WTC11 (cell line): ENCODE measurements at regions not wholly inside any gene's neighbourhood (a gene's known extent, or its start where the extent isn't known, plus 50 kb on each side); places are given as distances from the start of the nearest gene placed in this dataset.

Experiments used
- ATAC-seq: fragments of 200-7000 bp; cut with Tn5 transposase; 2 replicates; pipeline ENCODE4 v1.10.0; 2021; ENCODE audit warnings: mild to moderate bottlenecking, moderate library complexity
- CTCF ChIA-PET: fragments of 300-600 bp; sonication (Branson Sonifier 250); formaldehyde crosslinking; loops from one replicate; lab custom pipeline; 2021; ENCODE audit warnings: antibody characterized with exemption; lab: Charles Lee
- POLR2A ChIA-PET: fragments of 350-600 bp; sonication (Branson Sonifier 250); formaldehyde crosslinking; loops from one replicate; lab custom pipeline; 2021; ENCODE audit warnings: antibody characterized with exemption; lab: Charles Lee
- DNase-seq: peaks from one replicate; pipeline ENCODE4 v3.0.0; 2021; ENCODE audit warnings: low spot score
- H3K27ac Mint-ChIP-seq: 2 replicates; pipeline ENCODE4 v1.8.0; 2021; ENCODE audit warnings: mixed read lengths
- H3K27me3 Mint-ChIP-seq: 2 replicates; pipeline ENCODE4 v1.8.0; 2021; ENCODE audit warnings: low read depth, mild to moderate bottlenecking, moderate library complexity, mixed read lengths
- H3K36me3 Mint-ChIP-seq: 2 replicates; pipeline ENCODE4 v1.8.0; 2021; ENCODE audit warnings: mixed read lengths
- H3K4me1 Mint-ChIP-seq: 2 replicates; pipeline ENCODE4 v1.8.0; 2022; ENCODE audit warnings: mixed read lengths
- H3K4me3 Mint-ChIP-seq: 2 replicates; pipeline ENCODE4 v1.8.0; 2021; ENCODE audit warnings: mild to moderate bottlenecking, moderate library complexity, mixed read lengths
- H3K9me3 Mint-ChIP-seq: 2 replicates; pipeline ENCODE4 v1.8.0; 2021; ENCODE audit warnings: mixed read lengths
- ATF3 ChIP-seq: sonication (generic); formaldehyde crosslinking; conservative IDR thresholded peaks from 2 replicates; pipeline ENCODE4 v1.8.1; 2022; ENCODE audit warnings: mild to moderate bottlenecking, missing genetic modification reagents
- CBFB ChIP-seq: sonication (generic); formaldehyde crosslinking; IDR thresholded peaks from 2 replicates; pipeline ENCODE4 v1.8.1; 2022; ENCODE audit warnings: mild to moderate bottlenecking, low read depth, missing genetic modification reagents
- IRF1 ChIP-seq: sonication (generic); formaldehyde crosslinking; IDR thresholded peaks from 2 replicates; pipeline ENCODE4 v1.8.0; 2023; ENCODE audit warnings: missing genetic modification reagents
- IRF2 ChIP-seq: sonication (generic); formaldehyde crosslinking; IDR thresholded peaks from 2 replicates; pipeline ENCODE4 v1.8.0; 2022; ENCODE audit warnings: low read depth, missing genetic modification reagents, borderline replicate concordance
- JAZF1 ChIP-seq: fragments of 250-450 bp; sonication (Bioruptor Pico); IDR thresholded peaks from 2 replicates; pipeline ENCODE4 v1.9.0; 2021; ENCODE audit warnings: moderate library complexity, mild to moderate bottlenecking, inconsistent platforms
- MLX ChIP-seq: sonication (generic); formaldehyde crosslinking; IDR thresholded peaks from 2 replicates; pipeline ENCODE4 v1.8.1; 2023; ENCODE audit warnings: mild to moderate bottlenecking, missing genetic modification reagents, moderate library complexity
- NFE2L1 ChIP-seq: sonication (generic); formaldehyde crosslinking; IDR thresholded peaks from 2 replicates; pipeline ENCODE4 v1.8.1; 2023; ENCODE audit warnings: missing genetic modification reagents
- NR3C1 ChIP-seq: sonication (generic); formaldehyde crosslinking; conservative IDR thresholded peaks from 2 replicates; pipeline ENCODE4 v1.8.1; 2023; ENCODE audit warnings: low read depth, mild to moderate bottlenecking, missing genetic modification reagents
- OVOL2 ChIP-seq: fragments of 250-450 bp; sonication (Bioruptor Pico); IDR thresholded peaks from 2 replicates; pipeline ENCODE4 v1.9.0; 2021; ENCODE audit warnings: mild to moderate bottlenecking, borderline replicate concordance
- SMAD3 ChIP-seq: sonication (generic); formaldehyde crosslinking; IDR thresholded peaks from 2 replicates; pipeline ENCODE4 v1.8.0; 2022; ENCODE audit warnings: missing genetic modification reagents, mild to moderate bottlenecking, borderline replicate concordance
- ZBTB43 ChIP-seq: sonication (generic); formaldehyde crosslinking; IDR thresholded peaks from 2 replicates; pipeline ENCODE4 v1.8.1; 2023; ENCODE audit warnings: mild to moderate bottlenecking, missing genetic modification reagents
- ZNF121 ChIP-seq: sonication (generic); formaldehyde crosslinking; IDR thresholded peaks from 2 replicates; pipeline ENCODE4 v1.8.0; 2023; ENCODE audit warnings: missing genetic modification reagents
- ZNF396 ChIP-seq: fragments of 250-450 bp; sonication (Bioruptor Pico); IDR thresholded peaks from 2 replicates; pipeline ENCODE4 v1.8.0; 2021; ENCODE audit warnings: mild to moderate bottlenecking, moderate library complexity, borderline replicate concordance
- TF ChIP-seq, protein P1 (sequence below): sonication (generic); formaldehyde crosslinking; IDR thresholded peaks from 2 replicates; pipeline ENCODE4 v1.8.1; 2022; ENCODE audit warnings: low read depth, missing genetic modification reagents, borderline replicate concordance
- TF ChIP-seq, protein P2 (sequence below): fragments of 250-450 bp; sonication (Bioruptor Pico); IDR thresholded peaks from 2 replicates; pipeline ENCODE4 v1.9.0; 2021; ENCODE audit warnings: moderate library complexity, mild to moderate bottlenecking, inconsistent platforms, borderline replicate concordance
- TF ChIP-seq, protein P3 (sequence below): fragments of 250-450 bp; sonication (Bioruptor Pico); IDR thresholded peaks from 2 replicates; pipeline ENCODE4 v1.9.0; 2021; ENCODE audit warnings: mild to moderate bottlenecking
- TF ChIP-seq, protein P4 (sequence below): fragments of 250-450 bp; sonication (Bioruptor Pico); IDR thresholded peaks from 2 replicates; pipeline ENCODE4 v1.8.0; 2021; ENCODE audit warnings: mild to moderate bottlenecking
- TF ChIP-seq, protein P5 (sequence below): sonication (generic); formaldehyde crosslinking; IDR thresholded peaks from 2 replicates; pipeline ENCODE4 v1.8.1; 2023; ENCODE audit warnings: mild to moderate bottlenecking, missing genetic modification reagents, borderline replicate concordance
- TF ChIP-seq, protein P6 (sequence below): sonication (generic); formaldehyde crosslinking; IDR thresholded peaks from 2 replicates; pipeline ENCODE4 v1.8.0; 2022; ENCODE audit warnings: mild to moderate bottlenecking, missing genetic modification reagents

DNA sequence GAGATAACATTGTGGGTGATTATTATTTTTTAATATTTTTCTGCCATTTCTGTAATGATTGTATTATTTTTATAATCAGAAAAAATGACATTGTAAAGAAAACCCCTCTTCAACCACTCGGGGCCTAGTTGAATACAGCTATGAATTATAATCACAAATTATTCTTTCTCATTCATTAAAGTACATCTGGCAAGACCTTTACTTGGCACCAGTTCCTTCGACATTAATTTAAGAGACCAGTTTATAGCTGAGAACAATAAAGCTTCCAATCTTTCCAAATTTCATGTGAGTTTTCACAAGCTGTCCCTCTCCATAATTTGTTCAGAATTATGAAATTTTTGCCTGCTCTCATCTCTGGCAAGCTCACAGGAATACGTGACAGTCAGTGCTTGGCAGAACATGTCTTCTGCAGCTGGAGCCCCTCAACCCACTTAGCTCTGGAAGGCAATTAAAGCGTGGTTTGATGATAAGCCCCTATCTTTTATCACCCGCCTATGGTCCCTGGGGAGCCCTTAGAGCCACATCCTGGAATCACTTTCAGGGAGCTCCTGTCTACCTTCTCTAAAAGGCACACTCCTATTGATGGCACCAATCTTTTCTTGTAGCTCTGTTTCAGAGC is 201.8 kb upstream of the PRNP start (continued):
- TF ChIP-seq ZBTB43 (CRISPR knock-in tag) = no peak
- TF ChIP-seq, protein P1, sequence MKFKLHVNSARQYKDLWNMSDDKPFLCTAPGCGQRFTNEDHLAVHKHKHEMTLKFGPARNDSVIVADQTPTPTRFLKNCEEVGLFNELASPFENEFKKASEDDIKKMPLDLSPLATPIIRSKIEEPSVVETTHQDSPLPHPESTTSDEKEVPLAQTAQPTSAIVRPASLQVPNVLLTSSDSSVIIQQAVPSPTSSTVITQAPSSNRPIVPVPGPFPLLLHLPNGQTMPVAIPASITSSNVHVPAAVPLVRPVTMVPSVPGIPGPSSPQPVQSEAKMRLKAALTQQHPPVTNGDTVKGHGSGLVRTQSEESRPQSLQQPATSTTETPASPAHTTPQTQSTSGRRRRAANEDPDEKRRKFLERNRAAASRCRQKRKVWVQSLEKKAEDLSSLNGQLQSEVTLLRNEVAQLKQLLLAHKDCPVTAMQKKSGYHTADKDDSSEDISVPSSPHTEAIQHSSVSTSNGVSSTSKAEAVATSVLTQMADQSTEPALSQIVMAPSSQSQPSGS (CRISPR knock-in tag) = no peak

GRCh38 chr20:4483961-4484360 is 202.3 kb upstream of the PRNP start:
- no peak for ATAC-seq
- POLR2A ChIA-PET = no interaction called here
- TF ChIP-seq SMAD3 (CRISPR knock-in tag) (no peak), OVOL2 (CRISPR knock-in tag) (no peak), CBFB (no peak), JAZF1 (CRISPR knock-in tag) (no peak), ZNF396 (no peak), IRF1 (CRISPR knock-in tag) (no peak), NR3C1 (CRISPR knock-in tag) (no peak), IRF2 (no peak), ZNF121 (CRISPR knock-in tag) (no peak), MLX (CRISPR knock-in tag) (no peak), NFE2L1 (CRISPR knock-in tag) (no peak), ATF3 (CRISPR knock-in tag) (no peak)
- TF ChIP-seq, protein P2, sequence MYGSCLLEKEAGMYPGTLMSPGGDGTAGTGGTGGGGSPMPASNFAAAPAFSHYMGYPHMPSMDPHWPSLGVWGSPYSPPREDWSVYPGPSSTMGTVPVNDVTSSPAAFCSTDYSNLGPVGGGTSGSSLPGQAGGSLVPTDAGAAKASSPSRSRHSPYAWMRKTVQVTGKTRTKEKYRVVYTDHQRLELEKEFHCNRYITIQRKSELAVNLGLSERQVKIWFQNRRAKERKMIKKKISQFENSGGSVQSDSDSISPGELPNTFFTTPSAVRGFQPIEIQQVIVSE = no peak
- TF ChIP-seq, protein P3, sequence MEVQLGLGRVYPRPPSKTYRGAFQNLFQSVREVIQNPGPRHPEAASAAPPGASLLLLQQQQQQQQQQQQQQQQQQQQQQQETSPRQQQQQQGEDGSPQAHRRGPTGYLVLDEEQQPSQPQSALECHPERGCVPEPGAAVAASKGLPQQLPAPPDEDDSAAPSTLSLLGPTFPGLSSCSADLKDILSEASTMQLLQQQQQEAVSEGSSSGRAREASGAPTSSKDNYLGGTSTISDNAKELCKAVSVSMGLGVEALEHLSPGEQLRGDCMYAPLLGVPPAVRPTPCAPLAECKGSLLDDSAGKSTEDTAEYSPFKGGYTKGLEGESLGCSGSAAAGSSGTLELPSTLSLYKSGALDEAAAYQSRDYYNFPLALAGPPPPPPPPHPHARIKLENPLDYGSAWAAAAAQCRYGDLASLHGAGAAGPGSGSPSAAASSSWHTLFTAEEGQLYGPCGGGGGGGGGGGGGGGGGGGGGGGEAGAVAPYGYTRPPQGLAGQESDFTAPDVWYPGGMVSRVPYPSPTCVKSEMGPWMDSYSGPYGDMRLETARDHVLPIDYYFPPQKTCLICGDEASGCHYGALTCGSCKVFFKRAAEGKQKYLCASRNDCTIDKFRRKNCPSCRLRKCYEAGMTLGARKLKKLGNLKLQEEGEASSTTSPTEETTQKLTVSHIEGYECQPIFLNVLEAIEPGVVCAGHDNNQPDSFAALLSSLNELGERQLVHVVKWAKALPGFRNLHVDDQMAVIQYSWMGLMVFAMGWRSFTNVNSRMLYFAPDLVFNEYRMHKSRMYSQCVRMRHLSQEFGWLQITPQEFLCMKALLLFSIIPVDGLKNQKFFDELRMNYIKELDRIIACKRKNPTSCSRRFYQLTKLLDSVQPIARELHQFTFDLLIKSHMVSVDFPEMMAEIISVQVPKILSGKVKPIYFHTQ = no peak
- TF ChIP-seq, protein P4, sequence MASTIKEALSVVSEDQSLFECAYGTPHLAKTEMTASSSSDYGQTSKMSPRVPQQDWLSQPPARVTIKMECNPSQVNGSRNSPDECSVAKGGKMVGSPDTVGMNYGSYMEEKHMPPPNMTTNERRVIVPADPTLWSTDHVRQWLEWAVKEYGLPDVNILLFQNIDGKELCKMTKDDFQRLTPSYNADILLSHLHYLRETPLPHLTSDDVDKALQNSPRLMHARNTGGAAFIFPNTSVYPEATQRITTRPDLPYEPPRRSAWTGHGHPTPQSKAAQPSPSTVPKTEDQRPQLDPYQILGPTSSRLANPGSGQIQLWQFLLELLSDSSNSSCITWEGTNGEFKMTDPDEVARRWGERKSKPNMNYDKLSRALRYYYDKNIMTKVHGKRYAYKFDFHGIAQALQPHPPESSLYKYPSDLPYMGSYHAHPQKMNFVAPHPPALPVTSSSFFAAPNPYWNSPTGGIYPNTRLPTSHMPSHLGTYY (CRISPR knock-in tag) = no peak
- TF ChIP-seq, protein P1 (CRISPR knock-in tag) = no peak
- TF ChIP-seq, protein P5, sequence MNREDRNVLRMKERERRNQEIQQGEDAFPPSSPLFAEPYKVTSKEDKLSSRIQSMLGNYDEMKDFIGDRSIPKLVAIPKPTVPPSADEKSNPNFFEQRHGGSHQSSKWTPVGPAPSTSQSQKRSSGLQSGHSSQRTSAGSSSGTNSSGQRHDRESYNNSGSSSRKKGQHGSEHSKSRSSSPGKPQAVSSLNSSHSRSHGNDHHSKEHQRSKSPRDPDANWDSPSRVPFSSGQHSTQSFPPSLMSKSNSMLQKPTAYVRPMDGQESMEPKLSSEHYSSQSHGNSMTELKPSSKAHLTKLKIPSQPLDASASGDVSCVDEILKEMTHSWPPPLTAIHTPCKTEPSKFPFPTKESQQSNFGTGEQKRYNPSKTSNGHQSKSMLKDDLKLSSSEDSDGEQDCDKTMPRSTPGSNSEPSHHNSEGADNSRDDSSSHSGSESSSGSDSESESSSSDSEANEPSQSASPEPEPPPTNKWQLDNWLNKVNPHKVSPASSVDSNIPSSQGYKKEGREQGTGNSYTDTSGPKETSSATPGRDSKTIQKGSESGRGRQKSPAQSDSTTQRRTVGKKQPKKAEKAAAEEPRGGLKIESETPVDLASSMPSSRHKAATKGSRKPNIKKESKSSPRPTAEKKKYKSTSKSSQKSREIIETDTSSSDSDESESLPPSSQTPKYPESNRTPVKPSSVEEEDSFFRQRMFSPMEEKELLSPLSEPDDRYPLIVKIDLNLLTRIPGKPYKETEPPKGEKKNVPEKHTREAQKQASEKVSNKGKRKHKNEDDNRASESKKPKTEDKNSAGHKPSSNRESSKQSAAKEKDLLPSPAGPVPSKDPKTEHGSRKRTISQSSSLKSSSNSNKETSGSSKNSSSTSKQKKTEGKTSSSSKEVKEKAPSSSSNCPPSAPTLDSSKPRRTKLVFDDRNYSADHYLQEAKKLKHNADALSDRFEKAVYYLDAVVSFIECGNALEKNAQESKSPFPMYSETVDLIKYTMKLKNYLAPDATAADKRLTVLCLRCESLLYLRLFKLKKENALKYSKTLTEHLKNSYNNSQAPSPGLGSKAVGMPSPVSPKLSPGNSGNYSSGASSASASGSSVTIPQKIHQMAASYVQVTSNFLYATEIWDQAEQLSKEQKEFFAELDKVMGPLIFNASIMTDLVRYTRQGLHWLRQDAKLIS (CRISPR knock-in tag) = no peak
- TF ChIP-seq, protein P6, sequence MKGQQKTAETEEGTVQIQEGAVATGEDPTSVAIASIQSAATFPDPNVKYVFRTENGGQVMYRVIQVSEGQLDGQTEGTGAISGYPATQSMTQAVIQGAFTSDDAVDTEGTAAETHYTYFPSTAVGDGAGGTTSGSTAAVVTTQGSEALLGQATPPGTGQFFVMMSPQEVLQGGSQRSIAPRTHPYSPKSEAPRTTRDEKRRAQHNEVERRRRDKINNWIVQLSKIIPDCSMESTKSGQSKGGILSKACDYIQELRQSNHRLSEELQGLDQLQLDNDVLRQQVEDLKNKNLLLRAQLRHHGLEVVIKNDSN = no peak

More at GRCh38 chr20:4483961-4484360, 202.3 kb upstream of the PRNP start:
- no peak for DNase-seq
- Mint-ChIP-seq H3K9me3 (no peaks in the 10 kb centered on the region), H3K27me3 (no peaks in the 10 kb centered on the region), H3K36me3 (no peaks in the 10 kb centered on the region), H3K4me3 (no peak overlapping the region), H3K27ac (no peak overlapping the region), H3K4me1 (peaks cover 47% of the 10 kb centered on the region)
- CTCF ChIA-PET = no interaction called here
